ENCODE measurements at regions not wholly inside any gene's neighbourhood (a gene's known extent, or its start where the extent isn't known, plus 50 kb on each side); places are given as distances from the start of the nearest gene placed in this dataset.

DNA sequence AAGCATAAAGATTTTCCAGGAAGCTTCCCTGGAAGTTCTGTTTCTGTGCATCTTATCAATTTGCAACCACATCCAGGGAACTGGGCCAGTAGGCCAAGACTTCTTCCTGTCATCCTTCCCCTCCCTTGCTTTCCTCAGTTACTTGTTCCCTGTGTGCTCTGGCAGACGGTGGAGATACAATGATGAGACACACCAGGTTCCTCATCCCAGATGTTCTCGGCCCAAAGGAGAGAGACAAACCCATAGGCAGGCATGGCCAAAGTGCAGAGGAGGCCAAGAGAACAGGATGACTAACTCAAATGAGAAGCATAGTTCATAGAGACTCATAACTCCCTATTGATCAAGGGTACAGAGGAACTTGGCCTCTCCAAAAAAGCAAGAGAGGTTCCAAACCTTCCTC, 652.6 kb downstream of the CCDC171 start:
- H3K4me3 ChIP-seq (ENCODE audit: low read depth in 1 of 3, low read length in 3 of 3): no peak overlapping the region
- no peaks in the 10 kb centered on the region for H3K9me3 ChIP-seq (ENCODE audit: control insufficient read depth in 4 of 4, low read length in 3 of 4)
- no peak overlapping the region for H3K27ac ChIP-seq (ENCODE audit: low read depth in 1 of 2, low read length in 2 of 2)
- no peaks in the 10 kb centered on the region for H3K27me3 ChIP-seq (ENCODE audit: control insufficient read depth in 4 of 4, insufficient read depth in 4 of 4, low read length in 3 of 4)
- no peak for TF ChIP-seq JUND (IDR thresholded peaks at IDR 0.05)
- TF ChIP-seq, protein P1, sequence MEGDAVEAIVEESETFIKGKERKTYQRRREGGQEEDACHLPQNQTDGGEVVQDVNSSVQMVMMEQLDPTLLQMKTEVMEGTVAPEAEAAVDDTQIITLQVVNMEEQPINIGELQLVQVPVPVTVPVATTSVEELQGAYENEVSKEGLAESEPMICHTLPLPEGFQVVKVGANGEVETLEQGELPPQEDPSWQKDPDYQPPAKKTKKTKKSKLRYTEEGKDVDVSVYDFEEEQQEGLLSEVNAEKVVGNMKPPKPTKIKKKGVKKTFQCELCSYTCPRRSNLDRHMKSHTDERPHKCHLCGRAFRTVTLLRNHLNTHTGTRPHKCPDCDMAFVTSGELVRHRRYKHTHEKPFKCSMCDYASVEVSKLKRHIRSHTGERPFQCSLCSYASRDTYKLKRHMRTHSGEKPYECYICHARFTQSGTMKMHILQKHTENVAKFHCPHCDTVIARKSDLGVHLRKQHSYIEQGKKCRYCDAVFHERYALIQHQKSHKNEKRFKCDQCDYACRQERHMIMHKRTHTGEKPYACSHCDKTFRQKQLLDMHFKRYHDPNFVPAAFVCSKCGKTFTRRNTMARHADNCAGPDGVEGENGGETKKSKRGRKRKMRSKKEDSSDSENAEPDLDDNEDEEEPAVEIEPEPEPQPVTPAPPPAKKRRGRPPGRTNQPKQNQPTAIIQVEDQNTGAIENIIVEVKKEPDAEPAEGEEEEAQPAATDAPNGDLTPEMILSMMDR (IDR thresholded peaks at IDR 0.05; ENCODE audit: low read depth, low read length, missing input control): no peak
- TF ChIP-seq, protein P2, sequence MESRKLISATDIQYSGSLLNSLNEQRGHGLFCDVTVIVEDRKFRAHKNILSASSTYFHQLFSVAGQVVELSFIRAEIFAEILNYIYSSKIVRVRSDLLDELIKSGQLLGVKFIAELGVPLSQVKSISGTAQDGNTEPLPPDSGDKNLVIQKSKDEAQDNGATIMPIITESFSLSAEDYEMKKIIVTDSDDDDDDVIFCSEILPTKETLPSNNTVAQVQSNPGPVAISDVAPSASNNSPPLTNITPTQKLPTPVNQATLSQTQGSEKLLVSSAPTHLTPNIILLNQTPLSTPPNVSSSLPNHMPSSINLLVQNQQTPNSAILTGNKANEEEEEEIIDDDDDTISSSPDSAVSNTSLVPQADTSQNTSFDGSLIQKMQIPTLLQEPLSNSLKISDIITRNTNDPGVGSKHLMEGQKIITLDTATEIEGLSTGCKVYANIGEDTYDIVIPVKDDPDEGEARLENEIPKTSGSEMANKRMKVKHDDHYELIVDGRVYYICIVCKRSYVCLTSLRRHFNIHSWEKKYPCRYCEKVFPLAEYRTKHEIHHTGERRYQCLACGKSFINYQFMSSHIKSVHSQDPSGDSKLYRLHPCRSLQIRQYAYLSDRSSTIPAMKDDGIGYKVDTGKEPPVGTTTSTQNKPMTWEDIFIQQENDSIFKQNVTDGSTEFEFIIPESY (IDR thresholded peaks at IDR 0.05): no peak
- TF ChIP-seq, protein P3, sequence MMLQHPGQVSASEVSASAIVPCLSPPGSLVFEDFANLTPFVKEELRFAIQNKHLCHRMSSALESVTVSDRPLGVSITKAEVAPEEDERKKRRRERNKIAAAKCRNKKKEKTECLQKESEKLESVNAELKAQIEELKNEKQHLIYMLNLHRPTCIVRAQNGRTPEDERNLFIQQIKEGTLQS (IDR thresholded peaks at IDR 0.05): no peak
- no peak for TF ChIP-seq SP1 (IDR thresholded peaks at IDR 0.05)
- no peak for TF ChIP-seq HNF4A (conservative IDR thresholded peaks at IDR 0.05)
- no peak for TF ChIP-seq RXRA (IDR thresholded peaks at IDR 0.05)
- TF ChIP-seq GABPA (IDR thresholded peaks at IDR 0.05 in 1 of 2, conservative IDR thresholded peaks at IDR 0.05 in 1 of 2): no peak
- TF ChIP-seq RAD21 (IDR thresholded peaks at IDR 0.05): no peak
- TF ChIP-seq TAF1 (conservative IDR thresholded peaks at IDR 0.05): no peak
- TF ChIP-seq EGR1 (IDR thresholded peaks at IDR 0.05; ENCODE audit: low read depth in 2 of 2): no peak
- TF ChIP-seq FOXA1 (IDR thresholded peaks at IDR 0.05): no peak
- H3K36me3 ChIP-seq (ENCODE audit: control insufficient read depth in 4 of 4, insufficient read depth in 3 of 4, low read depth in 1 of 4, low read length in 3 of 4): no peaks in the 10 kb centered on the region
- no peak overlapping the region for H3K9ac ChIP-seq (ENCODE audit: low read depth in 1 of 2, low read length in 2 of 2)
- H3K4me1 ChIP-seq (ENCODE audit: control insufficient read depth in 4 of 4, insufficient read depth in 4 of 4, low read length in 3 of 4): no peaks in the 10 kb centered on the region
- DNase-seq (ENCODE audit: low spot score): no peak
- 84% methylated on average over 2 of the region's 2 CpGs for WGBS

- no peaks in the 10 kb centered on the region for H3K4me1 ChIP-seq (ENCODE audit: control insufficient read depth in 4 of 4, insufficient read depth in 4 of 4, low read length in 3 of 4)
- H3K9me3 ChIP-seq (ENCODE audit: control insufficient read depth in 4 of 4, low read length in 3 of 4): no peaks in the 10 kb centered on the region
- no peaks in the 10 kb centered on the region for H3K36me3 ChIP-seq (ENCODE audit: control insufficient read depth in 4 of 4, insufficient read depth in 3 of 4, low read depth in 1 of 4, low read length in 3 of 4)
- no peaks in the 10 kb centered on the region for H3K27me3 ChIP-seq (ENCODE audit: control insufficient read depth in 4 of 4, insufficient read depth in 4 of 4, low read length in 3 of 4)
- WGBS: 93% methylated on average over 3 of the region's 3 CpGs
- no peak for TF ChIP-seq GABPA (IDR thresholded peaks at IDR 0.05 in 1 of 2, conservative IDR thresholded peaks at IDR 0.05 in 1 of 2)
- DNase-seq (ENCODE audit: low spot score): no peak
- no peak overlapping the region for H3K27ac ChIP-seq (ENCODE audit: low read depth in 1 of 2, low read length in 2 of 2)
- H3K9ac ChIP-seq (ENCODE audit: low read depth in 1 of 2, low read length in 2 of 2): no peak overlapping the region
- no peak overlapping the region for H3K4me3 ChIP-seq (ENCODE audit: low read depth in 1 of 3, low read length in 3 of 3)
Observed at GRCh38 chr9:16206518-16206917, 653.7 kb downstream of the CCDC171 start.

- Histone ChIP-seq H3K27me3 (ENCODE audit: control insufficient read depth in 4 of 4, insufficient read depth in 4 of 4, low read length in 3 of 4) (no peaks in the 10 kb centered on the region), H3K36me3 (ENCODE audit: control insufficient read depth in 4 of 4, insufficient read depth in 3 of 4, low read depth in 1 of 4, low read length in 3 of 4) (no peaks in the 10 kb centered on the region), H3K9me3 (ENCODE audit: control insufficient read depth in 4 of 4, low read length in 3 of 4) (no peaks in the 10 kb centered on the region), H3K9ac (ENCODE audit: low read depth in 1 of 2, low read length in 2 of 2) (no peak overlapping the region), H3K27ac (ENCODE audit: low read depth in 1 of 2, low read length in 2 of 2) (no peak overlapping the region), H3K4me3 (ENCODE audit: low read depth in 1 of 3, low read length in 3 of 3) (no peak overlapping the region), H3K4me1 (ENCODE audit: control insufficient read depth in 4 of 4, insufficient read depth in 4 of 4, low read length in 3 of 4) (no peaks in the 10 kb centered on the region)
- 42% methylated on average over 9 of the region's 9 CpGs for WGBS
- TF ChIP-seq, protein P2 (IDR thresholded peaks at IDR 0.05): no peak
- TF ChIP-seq RAD21 (IDR thresholded peaks at IDR 0.05): no peak
- TF ChIP-seq GABPA (IDR thresholded peaks at IDR 0.05 in 1 of 2, conservative IDR thresholded peaks at IDR 0.05 in 1 of 2): no peak
- TF ChIP-seq RXRA (IDR thresholded peaks at IDR 0.05): no peak
- no peak for TF ChIP-seq MAX (IDR thresholded peaks at IDR 0.05)
- no peak for TF ChIP-seq HNF4A (conservative IDR thresholded peaks at IDR 0.05)
- TF ChIP-seq JUND (IDR thresholded peaks at IDR 0.05): no peak
- TF ChIP-seq YY1 (IDR thresholded peaks at IDR 0.05): no peak
- TF ChIP-seq, protein P1 (IDR thresholded peaks at IDR 0.05; ENCODE audit: low read depth, low read length, missing input control): no peak
- no peak for TF ChIP-seq TAF1 (conservative IDR thresholded peaks at IDR 0.05)
- no peak for DNase-seq (ENCODE audit: low spot score)
Observed at GRCh38 chr9:16207161-16207560, 654.3 kb downstream of the CCDC171 start.

All from liver (tissue), 8 donors.